NCI-H2107 treated with DMSO at 0.1 percent for 48 hours (cell line): ENCODE measurements at regions not wholly inside any gene's neighbourhood (a gene's known extent, or its start where the extent isn't known, plus 50 kb on each side); places are given as distances from the start of the nearest gene placed in this dataset.

ENCODE experiments used
- DNase-seq: peaks from one replicate; lab custom pipeline; 2025; ENCODE audit not compliant: unreplicated experiment; lab: John Stamatoyannopoulos, UW

DNA sequence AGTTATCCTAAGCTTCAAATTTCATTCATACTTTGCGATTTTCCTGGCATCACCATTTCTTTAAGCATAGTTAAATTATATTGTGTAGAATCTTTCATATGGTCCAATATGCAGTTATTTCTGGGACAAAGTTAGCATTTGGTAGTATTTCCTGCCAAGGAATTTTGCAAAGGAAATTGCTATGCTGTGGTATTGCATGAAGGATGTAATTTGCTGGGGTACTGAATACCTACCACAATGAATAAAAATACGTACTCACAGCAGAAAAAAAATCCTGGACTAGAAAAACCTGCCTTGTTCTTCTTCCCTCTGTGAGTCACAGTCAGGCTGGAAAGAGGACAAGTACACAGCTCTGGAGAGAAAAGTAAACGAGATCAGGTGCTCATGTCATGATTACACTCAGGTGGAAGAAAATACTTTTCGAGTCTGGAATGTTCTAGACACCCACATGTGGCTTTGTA lies 241.2 kb downstream of the PTBP2 start:
- DNase-seq: no peak

DNA sequence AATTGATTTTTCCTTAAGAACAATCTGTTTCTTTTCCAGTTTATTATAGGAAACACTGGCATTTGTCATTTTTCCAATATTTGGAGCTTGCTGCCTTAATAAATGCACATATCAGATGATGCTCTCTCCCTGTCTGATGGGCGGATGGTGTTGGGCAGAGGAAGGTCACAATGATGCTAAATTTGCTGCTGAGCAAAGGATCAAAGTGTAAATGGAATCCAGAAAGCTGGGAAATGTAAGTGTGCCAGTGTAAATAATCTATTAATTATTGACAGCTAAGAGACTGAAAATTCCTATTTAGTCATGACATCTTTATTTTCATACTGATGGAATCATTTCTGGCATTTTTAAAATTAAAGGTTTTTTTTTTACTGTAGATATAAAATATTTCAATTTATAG lies 243.2 kb downstream of the PTBP2 start:
- no peak for DNase-seq

DNA sequence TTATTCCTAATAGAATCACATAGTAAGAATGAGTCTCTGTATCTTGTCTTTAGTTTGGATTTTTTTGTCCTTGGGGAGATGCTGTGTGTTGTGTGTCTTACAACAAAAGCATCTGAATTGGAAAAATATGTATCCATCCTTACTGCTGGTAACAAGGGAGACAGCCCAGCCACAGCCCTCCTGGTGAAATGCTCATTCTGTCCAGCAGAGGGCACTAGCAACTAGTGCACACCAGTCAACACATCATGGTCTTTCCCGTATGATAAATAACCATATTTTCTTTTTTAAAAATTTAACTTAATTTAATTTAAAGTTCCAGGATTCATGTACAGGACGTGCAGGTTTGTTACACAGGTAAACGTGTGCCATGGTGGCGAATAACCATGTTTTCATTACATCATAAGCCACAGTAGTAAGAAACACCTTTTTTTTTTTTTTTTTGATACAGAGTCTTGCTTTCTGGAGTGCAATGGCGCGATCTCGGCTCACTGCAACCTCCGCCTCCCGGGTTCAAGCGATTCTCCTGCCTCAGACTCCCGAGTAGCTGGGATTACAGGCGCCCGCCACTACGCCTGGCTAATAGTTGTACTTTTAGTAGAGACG lies 245.1 kb downstream of the PTBP2 start:
- peak; percentile 76 for DNase-seq

DNA sequence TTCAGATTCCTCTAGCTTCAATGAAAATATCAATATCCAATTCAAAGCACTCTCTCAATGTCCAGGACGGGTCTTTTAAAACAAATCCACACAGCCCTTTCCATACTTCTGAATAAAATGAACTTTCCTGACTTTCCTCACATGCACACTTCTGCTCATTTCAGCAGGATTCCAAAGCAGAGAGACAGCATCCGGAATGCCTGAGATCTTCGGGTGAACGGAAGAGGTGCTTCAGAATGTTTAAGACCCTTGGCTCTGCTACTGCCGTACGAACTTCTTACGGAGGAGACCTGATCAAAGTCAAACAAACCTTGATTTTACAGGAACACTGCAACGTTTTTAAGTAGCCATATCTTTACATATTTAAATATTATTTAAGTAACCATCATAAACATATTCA lies 245.7 kb downstream of the PTBP2 start:
- no peak for DNase-seq

DNA sequence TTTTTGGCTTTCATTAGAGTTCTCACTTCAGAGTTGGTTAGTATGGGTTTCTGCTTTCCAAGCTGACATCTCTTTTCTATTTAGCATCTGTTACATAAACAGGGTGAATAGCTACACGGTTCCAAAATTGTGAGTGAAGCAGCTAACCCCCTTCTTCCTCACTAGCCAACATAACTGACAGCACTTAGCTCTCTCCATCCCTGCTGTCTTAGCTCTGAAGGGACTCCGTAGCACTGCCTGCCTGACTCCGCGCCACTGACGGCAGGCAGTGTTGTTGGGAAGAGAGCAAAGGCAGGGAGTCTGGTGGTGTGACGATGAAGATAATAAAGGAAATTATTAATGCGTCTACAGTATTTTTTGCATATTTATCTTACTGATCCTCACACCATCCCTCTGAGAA lies 247.0 kb downstream of the PTBP2 start:
- DNase-seq: no peak

DNA sequence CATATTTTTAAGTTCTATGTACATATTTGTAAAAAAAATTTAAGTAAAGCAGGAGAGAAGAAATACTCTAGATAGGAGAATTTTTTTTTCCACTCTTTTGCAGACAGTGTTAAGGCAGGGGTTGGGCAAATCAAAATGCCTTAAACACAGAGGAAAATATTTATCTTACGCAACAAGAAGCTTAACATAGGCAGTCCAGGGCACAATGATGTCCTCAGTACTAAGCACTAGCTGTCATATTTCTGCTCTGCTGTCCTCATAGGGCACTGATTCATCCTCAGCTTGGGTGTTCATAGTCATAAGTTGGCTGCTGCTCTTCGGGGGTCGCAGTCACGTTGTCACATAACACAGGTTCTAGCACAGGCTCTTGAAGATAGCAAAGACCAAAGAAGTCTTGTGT lies 247.4 kb downstream of the PTBP2 start:
- DNase-seq: no peak

DNA sequence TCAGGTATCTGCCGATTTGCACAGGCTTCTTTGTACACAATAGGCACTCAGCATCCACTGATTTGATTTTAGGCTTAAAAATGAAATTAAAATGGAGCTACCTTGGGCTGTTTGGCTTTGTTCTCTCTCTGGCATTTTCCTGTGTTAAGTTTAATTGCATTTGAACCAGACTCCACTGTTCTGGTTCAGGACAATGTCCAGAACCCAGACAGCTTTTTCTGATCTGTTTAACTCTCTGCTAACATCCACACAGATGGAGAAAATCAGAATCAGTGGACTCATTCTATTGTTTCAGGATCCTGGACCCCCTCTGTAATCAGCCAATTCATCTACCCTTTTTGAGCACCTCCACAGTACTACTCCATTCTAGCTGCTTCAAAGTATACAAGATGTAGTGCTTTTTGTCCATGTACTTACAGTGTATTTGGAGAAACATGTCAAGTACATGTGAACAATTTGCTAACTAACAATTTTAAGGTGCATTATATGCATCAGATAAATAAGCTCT lies 248.1 kb downstream of the PTBP2 start:
- DNase-seq: no peak

DNA sequence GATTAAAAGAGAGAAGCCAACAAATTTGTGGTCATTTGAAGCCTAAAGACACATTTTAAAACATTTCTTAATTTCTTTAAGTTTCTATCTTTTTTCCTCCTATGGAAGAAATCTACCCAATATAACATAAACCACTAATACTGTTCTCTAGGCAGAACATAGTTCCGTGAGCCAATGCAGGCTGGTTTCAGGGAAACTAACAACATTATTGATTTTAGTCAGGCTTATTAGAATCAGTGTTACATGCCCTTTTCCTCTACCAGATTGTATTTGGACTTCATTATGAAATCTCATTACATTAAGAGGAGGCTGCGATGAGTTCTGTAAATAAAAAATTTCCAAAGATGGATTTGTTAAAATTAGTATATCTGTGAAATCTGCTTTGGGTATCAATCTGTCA lies 249.9 kb downstream of the PTBP2 start:
- no peak for DNase-seq

DNA sequence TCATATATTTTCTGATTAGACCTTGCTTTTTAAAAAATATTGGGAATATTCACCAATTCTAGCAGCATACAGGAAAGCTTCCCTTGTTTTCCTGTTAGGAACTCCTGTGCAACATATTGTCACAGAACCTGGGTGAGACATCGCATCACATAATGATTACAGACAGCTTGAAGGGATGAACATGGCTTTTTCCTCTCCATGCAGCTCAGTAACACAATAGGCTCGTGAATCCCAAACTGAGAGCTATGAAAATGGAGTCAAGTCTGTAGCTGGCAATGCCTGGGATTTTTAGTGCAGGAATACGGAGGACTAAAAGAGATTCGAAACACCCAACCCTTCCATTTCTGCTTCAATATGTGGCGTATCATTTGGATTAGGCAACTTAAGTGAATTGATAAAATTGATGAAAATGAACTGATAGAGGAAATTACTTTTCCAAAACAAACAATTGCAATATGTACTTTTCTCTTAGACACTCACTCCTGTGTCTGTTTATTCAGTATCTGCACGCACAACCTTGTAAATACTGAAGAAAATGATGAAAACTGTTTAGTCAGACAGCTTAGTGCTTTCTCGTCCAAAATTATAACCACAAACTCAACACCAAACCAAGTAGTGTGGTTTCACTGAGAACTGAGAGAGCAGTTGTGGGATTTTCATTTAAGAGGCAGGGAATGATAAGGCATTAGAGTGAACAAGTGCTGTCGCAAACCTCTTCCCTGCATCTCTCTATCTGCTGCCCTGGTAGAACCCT lies 250.4 kb downstream of the PTBP2 start:
- DNase-seq: no peak

DNA sequence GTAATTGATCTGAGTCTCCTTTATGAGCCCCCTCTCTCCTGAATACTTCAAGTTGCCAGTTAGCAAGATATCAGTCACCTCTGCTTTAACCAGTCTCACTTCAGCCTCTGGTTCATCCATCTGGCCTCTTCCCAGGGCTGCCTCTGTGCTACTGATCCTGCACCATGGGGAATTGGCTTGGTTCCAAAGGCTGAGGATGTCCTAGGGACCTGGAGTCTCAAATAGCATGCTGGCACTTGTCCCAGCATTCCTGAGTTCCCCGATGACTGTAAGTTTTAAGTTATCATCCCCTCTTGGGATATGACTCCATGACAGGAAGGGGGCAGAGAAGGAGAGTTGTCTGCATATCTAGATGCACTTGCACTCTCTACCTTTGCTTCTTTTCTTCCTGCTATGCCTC lies 252.0 kb downstream of the PTBP2 start:
- peak; percentile 58 for DNase-seq

DNA sequence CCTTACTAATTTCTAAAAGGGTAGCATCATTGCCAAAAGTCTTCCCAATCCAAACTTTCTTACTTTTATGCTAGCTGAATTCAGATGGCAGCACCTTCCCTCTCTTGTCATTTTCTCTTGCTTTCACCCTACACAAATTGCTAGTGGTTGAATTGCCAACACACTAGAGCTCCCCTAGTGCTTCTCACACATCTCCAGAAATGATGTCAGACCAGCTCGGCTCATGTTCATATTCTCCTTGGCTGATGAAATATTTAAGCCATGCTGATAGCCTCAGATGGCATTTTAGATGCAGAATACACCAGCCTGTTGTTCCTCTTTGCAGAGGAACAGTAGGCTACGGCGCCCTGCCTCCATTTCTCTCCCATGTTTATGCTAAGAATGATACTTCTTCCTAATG lies 256.9 kb downstream of the PTBP2 start:
- DNase-seq: peak; percentile 58

DNA sequence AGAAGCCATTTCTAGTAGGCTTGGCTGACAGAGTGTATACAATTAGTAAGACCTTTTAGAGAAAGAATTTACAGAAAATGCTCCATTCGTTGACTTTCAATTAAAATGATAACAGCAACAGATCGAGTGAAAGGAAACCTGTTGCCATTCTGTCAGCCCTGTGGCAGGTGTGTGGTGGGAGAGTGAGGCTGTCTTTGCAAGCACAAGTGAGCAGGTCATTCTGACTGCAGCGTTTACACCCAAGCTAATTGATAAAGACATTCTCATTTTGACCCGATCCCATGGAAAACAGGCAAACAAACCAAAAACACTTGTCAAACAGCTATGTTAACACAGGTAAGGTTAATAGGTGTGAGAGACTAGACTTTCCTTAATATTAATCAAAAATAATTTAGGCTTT lies 257.3 kb downstream of the PTBP2 start:
- DNase-seq: peak; percentile 38

DNA sequence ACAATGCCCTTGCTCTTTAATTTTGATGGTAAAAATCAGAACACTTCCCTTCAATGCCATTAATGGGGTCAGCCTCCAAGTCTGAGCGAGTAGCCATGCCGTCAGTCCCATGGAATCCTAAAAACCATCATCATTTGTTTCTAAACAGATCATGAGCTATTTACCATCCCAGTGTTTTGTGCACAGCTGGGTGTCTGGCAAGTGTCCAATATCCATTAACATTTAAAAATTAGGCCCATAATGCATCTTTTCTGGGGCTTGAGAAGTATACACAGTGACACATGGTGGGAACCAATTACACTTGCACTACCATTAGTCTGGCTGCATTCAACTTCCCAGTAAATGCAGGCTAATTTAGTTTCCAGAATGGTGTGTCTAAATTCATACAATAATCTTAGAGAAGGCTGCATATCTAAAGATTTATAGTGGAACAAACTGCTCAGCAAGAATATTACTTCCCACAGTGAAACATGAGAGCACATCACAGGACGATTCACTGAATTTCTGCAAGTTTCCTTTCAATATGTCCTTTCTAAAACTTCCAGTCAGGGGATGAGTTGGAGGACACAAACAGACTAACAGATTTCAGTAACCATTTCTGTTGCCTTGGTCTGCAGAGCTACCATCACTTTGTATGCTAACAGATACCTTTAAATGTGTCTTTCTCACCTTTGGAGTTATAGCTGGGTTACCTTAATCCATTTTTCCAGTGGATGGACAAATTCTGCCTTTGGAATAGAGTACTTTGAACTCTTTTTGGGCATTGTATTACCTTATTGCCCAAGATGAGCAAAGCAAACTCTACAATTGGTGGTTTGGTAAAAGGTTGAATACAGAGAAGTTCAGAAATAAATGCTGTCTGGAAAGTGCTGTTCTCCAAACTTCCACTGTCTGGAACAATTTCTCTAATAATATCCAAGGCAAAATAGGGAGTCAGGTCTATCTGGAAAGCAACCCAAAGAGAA lies 258.0 kb downstream of the PTBP2 start:
- DNase-seq: peak; percentile 36

DNA sequence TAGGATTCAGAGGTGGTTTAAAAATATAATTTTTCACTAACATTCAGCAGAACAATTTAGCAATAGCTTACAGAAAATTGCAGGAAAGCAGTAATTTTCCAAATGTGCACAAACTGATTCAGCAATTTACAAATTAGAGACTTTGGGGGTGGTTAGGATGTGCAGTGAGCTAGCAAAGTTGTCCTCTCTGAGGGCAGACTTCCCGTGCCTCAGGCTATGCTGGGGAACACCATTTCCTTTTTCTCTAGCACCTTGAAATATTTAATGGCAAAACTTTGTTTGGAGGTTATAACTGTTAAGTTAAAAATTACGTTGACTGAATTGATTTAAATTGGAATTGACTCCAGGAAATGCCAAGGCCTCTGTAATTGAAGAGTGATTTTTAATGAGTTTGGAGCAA lies 258.9 kb downstream of the PTBP2 start:
- no peak for DNase-seq

DNA sequence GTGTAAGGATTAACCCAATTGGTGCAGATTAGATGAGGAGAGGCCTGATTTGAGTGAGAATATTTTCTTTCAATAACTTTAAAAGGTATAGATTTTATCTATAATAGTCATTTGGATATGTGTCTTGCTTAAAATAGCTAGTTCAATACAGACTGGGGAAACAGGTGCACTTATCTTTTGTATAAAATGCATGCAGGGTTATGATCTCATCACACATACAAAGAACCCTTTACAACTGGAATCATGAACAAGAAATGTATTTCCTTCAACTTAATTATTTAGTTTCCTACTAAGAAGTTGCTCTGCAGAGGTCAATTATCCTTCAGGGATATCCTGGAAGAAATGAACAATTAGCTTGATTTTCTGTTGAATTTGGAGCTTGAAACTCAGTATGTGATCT lies 259.6 kb downstream of the PTBP2 start:
- no peak for DNase-seq

DNA sequence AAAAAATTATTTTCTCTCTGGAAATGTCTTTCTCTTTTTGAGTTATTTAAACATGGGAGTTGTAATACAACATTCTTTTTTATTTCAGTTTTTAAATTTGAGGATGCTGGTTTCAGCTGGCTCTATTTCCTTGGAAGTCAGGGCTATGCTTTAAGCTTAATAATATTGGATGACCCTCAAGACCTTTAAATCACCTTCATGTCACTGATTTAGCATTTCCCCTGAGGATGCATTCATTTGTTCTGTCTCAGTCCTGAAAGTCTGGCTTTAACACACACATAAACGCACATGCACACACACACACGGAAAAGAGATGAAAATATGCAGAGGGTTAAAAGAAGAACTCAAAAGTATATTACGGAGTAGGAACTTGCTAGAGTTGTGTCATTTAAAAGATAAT lies 260.5 kb downstream of the PTBP2 start:
- DNase-seq: no peak

DNA sequence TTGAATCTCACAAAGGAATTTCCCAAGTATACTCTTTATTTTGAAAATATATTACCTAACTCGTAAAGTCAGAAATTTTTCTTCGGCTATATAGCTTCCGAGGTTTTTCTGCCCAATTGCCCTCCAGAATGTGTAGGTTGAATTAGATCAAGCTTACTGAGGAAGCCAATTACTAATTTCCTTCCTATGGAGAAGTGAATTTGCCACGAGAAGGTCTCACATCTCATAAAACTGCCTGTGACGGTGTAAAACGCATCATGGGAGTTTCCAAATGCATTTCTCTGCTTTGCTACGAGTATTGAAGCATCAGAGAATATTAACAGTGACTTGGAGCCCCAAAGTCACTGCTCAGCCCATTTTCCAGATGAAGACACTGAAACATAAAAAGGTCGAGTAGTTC lies 262.3 kb downstream of the PTBP2 start:
- DNase-seq: no peak

DNA sequence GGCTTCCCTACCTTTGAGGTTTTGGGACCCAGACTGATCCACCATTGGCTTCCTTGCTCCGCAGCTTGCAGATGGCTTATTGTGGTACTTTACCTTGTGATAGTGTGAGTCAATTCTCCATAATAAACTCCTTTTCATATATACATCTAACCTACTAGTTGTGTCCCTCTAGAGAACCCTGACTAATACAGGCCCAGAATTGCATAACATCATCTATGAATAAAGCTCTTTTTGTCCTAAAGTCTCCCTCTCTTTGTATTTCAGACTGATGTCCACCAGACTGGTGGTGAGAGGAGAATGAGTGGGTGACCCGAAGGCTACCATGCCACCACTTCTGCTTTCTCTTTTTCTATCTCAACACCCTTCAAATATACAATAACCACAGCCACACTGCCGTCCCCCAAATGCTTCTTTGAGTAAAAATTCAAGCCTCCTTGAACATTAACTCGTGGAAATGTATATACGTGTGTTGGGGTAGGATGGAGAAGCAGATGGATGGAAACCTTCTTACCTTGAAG lies 265.7 kb downstream of the PTBP2 start:
- DNase-seq: no peak

DNA sequence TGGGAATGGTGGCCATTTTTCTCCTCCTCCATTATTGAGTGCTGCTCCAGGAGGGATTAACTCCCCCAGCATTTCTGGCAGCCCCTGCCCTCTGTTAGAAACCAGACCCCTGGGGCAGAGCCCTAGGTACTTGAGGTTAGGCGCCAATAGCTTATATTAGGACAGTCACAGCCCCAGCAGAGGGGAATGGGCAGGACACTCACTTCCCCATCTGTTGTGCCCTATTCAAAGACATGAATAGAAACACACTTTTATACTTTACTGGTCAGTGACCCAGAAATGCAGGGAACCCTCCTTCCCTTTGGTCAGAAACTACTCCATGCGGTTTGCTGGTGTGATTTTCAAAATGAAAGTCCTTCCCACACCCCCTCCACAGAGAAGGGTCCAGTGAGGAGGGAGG lies 267.7 kb downstream of the PTBP2 start:
- no peak for DNase-seq

DNA sequence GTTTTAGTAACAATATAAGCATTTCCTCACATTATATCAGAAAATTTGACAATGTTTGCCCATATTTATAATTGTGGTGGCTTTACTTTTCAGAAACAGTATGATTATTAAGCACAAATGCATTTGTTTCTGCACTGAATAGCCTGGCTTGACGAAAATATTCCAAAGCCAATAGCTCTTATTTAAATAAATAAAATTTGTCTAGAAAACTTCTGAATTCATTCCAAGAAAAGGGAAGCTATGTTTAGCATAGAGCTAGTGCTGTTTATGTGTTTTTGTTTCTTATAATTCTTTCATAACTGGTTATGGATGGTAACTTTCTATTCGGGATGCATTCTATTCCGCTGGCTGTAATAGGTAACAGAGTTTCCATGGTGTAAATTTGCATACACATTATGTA lies 268.6 kb downstream of the PTBP2 start:
- DNase-seq: no peak

DNA sequence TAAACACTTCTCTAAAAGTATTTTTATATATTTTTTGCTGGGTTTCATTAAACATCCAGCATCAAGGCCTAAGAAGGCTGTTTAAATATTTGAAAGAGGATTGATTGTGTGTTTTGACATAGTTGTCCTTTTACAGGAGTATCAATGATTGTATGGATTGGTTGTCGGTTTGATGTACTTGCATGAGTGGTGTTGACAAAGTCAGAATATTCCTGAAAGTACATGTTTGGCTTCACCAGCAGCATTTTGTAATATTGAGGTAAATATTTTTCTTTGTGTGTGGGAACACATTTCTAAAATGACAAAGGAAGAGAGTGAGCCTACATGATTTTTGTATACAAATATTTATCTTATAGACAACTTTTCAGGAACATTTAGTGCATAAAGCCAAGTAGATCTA lies 269.7 kb downstream of the PTBP2 start:
- no peak for DNase-seq
